HG03095 (cell line): ENCODE measurements at regions not wholly inside any gene's neighbourhood (a gene's known extent, or its start where the extent isn't known, plus 50 kb on each side); places are given as distances from the start of the nearest gene placed in this dataset.

ENCODE experiments used
- ATAC-seq: cut with Tn5 transposase; IDR thresholded peaks from one replicate; pipeline ENCODE4 v1.9.1; 2021; ENCODE audit warnings: moderate library complexity; ENCODE audit not compliant: unreplicated experiment

- no peak for ATAC-seq
Measured at GRCh38 chr3:39744746-39745145, 64.7 kb upstream of the MYRIP start.

- no peak for ATAC-seq
Measured at GRCh38 chr3:39748002-39748401, 61.4 kb upstream of the MYRIP start.

- no peak for ATAC-seq
Measured at GRCh38 chr3:39748763-39749162, 60.6 kb upstream of the MYRIP start.

- no peak for ATAC-seq
Measured at GRCh38 chr3:39750712-39751111, 58.7 kb upstream of the MYRIP start.

- ATAC-seq, result no peak
Measured at GRCh38 chr3:39751286-39751685, 58.1 kb upstream of the MYRIP start.

GRCh38 chr3:39752019-39752637, 57.3 kb upstream of the MYRIP start:
- no peak for ATAC-seq

GRCh38 chr3:39752751-39753150, 56.7 kb upstream of the MYRIP start:
- ATAC-seq, result no peak

- ATAC-seq, result no peak
Measured at GRCh38 chr3:39753391-39753790, 56.0 kb upstream of the MYRIP start.

GRCh38 chr3:39754549-39754948, 54.9 kb upstream of the MYRIP start:
- ATAC-seq, result peak; percentile 41

- ATAC-seq, result no peak
Measured at GRCh38 chr3:39755100-39755499, 54.3 kb upstream of the MYRIP start.

GRCh38 chr3:39757307-39757706, 52.1 kb upstream of the MYRIP start:
- ATAC-seq, result no peak
